ENCODE measurements at regions not wholly inside any gene's neighbourhood (a gene's known extent, or its start where the extent isn't known, plus 50 kb on each side); places are given as distances from the start of the nearest gene placed in this dataset.

DNA sequence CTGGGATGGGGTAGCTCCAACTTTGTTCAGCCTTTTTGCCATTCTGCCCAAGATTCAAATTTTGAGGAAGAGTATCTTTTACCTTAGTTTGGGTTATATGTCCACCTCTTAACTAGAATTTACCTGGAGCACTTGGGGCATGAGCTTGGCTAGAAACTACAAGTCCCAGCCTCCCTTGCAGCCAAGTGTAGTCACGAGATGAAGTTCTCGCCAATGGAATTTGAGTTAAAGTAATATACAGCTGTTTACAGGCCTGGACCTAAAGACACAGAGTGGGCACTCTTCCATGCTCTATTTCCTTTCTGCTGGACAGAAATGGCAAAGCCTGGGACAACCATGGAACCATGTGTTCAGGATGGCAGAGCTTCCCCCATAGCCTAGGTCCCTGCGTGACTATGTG, 233.6 kb upstream of the GATB start:
- H3K4me3 ChIP-seq (ENCODE audit: low read depth, low read length): no peak overlapping the region
- no peak for TF ChIP-seq CTCF (IDR thresholded peaks at IDR 0.05; ENCODE audit: low read depth, low read length)

DNA sequence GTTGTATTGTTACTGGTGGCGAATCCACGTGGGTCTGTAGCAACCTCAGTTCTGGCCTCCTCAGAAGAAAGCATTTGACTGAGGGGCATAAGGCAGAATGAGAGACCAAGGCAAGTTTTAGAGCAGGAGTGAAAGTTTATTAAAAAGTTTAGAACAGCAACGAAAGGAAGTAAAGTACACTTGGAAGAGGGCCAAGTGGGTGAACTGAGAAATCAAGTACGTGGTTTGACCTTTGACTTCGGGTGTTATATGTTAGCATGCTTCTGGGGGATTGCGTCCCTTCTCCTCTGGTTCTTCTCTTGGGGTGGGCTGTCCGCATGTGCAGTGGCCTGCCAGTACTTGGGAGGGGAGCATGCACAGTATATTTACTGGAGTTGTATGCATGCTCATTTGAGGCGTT, 232.7 kb upstream of the GATB start:
- H3K4me3 ChIP-seq (ENCODE audit: low read depth, low read length): no peak overlapping the region
- TF ChIP-seq CTCF (IDR thresholded peaks at IDR 0.05; ENCODE audit: low read depth, low read length): no peak

- TF ChIP-seq CTCF (IDR thresholded peaks at IDR 0.05; ENCODE audit: low read depth, low read length): no peak
Measured at GRCh38 chr4:151992332-151993154, 231.7 kb upstream of the GATB start.

DNA sequence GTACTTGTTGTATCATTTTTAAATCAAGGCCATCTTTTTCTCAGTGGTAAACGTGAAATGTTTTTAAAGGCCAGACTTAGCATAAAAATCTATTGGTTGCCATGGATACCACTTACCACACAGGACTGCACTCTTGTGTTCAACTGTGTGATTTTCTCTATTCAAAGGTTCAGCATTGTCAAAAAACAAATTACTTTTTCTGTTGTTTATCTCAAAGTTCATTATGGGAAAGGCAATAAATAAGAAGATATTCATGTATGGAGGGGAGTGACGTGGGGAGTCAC, 231.0 kb upstream of the GATB start:
- no peak overlapping the region for H3K4me3 ChIP-seq (ENCODE audit: low read depth, low read length)
- TF ChIP-seq CTCF (IDR thresholded peaks at IDR 0.05; ENCODE audit: low read depth, low read length): no peak

More at GRCh38 chr4:151992332-151993154, 231.7 kb upstream of the GATB start:
- H3K4me3 ChIP-seq (ENCODE audit: low read depth, low read length): no peak overlapping the region

- no peak for TF ChIP-seq CTCF (IDR thresholded peaks at IDR 0.05; ENCODE audit: low read depth, low read length)
- H3K4me3 ChIP-seq (ENCODE audit: low read depth, low read length): no peak overlapping the region
Measured at GRCh38 chr4:151991001-151991883, 230.4 kb upstream of the GATB start.

DNA sequence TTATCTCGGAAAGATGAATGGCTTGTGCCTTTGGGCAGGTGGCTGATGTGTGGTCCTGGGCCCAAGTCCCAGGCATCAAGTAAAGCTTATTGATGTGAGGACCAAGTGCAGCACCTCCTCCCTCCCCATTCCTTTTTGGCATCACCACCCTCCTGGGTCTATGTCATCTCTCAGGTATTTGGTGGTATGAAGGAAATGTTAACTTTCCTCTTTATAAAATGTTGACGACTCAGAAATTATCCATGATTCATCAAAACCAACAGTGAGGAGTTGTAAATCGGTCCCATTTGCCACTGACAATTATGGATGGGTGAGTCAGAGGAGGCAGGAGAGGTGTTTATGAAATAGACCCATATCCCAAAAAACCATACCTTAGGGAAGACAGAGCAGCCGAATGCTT, 229.4 kb upstream of the GATB start:
- no peak overlapping the region for H3K4me3 ChIP-seq (ENCODE audit: low read depth, low read length)

More for the DNA sequence above, 229.4 kb upstream of the GATB start:
- TF ChIP-seq CTCF (IDR thresholded peaks at IDR 0.05; ENCODE audit: low read depth, low read length): no peak
